ENCODE measurements at regions not wholly inside any gene's neighbourhood (a gene's known extent, or its start where the extent isn't known, plus 50 kb on each side); places are given as distances from the start of the nearest gene placed in this dataset.

DNA sequence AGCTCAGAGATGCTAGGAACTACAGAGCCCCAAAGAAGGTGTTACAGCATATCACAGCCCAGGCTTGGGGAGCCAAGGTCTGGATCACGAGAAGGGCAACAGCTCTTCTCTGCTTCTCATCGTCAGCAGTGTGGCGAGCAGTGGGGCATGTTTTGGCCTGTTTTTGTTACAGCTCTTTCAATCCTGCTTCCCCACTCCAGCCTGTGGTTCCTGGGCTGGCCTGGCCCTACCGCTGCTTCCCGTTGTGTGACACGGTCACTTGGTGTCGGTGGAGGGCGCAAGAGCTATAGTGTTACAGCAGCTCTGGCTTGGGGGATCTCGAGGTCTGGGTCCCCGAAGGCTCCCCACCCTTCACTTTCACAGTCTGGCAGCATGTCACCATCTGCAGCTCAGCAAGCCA lies 870.2 kb downstream of the CBLN2 start:
- H3K4me3 ChIP-seq: no peak overlapping the region
- DNase-seq (ENCODE audit: low spot score): no peak
- H3K27ac ChIP-seq: no peak overlapping the region
- TF ChIP-seq, protein P1, sequence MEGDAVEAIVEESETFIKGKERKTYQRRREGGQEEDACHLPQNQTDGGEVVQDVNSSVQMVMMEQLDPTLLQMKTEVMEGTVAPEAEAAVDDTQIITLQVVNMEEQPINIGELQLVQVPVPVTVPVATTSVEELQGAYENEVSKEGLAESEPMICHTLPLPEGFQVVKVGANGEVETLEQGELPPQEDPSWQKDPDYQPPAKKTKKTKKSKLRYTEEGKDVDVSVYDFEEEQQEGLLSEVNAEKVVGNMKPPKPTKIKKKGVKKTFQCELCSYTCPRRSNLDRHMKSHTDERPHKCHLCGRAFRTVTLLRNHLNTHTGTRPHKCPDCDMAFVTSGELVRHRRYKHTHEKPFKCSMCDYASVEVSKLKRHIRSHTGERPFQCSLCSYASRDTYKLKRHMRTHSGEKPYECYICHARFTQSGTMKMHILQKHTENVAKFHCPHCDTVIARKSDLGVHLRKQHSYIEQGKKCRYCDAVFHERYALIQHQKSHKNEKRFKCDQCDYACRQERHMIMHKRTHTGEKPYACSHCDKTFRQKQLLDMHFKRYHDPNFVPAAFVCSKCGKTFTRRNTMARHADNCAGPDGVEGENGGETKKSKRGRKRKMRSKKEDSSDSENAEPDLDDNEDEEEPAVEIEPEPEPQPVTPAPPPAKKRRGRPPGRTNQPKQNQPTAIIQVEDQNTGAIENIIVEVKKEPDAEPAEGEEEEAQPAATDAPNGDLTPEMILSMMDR (IDR thresholded peaks at IDR 0.05): no peak

DNA sequence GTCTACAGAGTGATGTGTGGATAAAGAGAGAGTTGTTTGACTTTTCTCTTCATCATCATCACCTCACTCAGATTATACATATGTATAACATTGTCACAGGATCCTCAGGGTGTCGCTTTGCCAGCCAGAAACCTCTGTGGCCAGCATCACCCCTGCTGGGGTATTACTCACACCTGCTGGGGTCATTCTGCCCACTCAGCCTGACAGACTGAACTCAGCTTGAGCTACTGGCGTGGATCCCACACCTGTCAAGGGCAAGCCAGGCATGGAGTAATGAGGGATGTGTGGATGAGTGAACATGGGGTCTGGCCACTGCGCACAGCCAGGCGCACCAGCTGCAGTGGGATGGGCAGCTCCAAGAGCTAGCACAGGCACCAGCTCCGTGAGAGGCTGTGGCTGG lies 870.6 kb downstream of the CBLN2 start:
- no peak for DNase-seq (ENCODE audit: low spot score)
- no peak overlapping the region for H3K27ac ChIP-seq
- TF ChIP-seq, protein P1 (IDR thresholded peaks at IDR 0.05): no peak

DNA sequence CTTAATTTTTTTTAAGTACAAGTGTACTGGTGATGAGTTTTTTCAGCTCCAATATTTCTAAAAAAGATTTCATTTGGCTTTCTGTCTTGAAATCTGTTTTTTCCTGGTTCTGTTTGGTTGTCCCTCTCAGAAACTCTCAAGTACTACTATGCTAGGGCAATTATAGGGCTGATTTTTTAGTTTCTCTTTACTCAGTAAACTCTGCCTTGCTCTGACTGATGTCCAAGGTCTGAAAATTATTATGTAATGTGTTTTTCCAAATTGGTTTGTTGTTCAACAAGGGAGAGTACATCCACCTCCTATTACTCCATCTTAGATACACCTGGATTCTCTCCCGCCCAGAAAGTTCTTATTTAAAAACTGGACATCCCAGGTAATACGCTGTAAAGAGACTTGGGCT lies 877.7 kb downstream of the CBLN2 start:
- DNase-seq (ENCODE audit: low spot score): no peak
- no peak overlapping the region for H3K27ac ChIP-seq
- TF ChIP-seq, protein P1 (IDR thresholded peaks at IDR 0.05): no peak
- no peak overlapping the region for H3K4me3 ChIP-seq

More for the DNA sequence above, 870.6 kb downstream of the CBLN2 start:
- H3K4me3 ChIP-seq: no peak overlapping the region

DNA sequence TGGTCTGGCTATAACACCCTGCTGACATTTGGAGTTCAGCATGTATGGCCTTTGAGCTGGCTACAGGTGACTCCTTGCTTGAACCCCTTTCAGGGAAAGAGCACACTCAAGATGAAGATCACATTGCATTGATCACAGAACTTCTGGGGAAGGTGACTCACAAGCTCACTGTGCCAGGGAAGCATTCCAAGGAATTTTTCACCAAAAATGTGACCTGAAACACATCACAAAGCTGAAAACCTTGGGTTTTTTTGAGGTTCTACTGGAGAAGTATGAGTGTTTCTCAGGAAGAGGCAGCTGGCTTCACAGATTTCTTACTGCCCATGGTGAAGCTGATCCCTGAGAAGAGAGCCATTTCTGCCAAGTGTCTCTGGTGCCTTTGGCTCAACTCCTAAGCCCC lies 879.0 kb downstream of the CBLN2 start:
- no peak for DNase-seq (ENCODE audit: low spot score)
- TF ChIP-seq, protein P1 (IDR thresholded peaks at IDR 0.05): no peak
- H3K27ac ChIP-seq: no peak overlapping the region
- H3K4me3 ChIP-seq: no peak overlapping the region

DNA sequence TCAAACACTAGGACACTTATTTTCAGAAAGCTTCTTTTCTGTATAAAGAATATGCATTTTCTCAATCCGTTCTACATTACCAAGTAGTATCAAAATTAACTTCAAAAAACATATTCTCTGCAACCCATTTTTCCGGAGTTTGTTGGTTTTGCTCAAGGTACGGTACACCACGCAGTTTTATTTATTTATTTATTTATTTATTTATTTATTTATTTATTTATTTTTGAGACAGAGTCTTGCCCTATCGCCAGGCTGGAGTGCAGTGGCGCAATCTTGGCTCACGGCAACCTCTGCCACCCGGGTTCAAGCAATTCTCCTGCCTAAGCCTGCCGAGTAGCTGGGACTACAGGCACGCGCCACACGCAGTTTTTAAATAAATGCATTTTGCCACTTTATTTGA lies 900.3 kb downstream of the CBLN2 start:
- no peak overlapping the region for H3K4me3 ChIP-seq
- H3K27ac ChIP-seq: no peak overlapping the region
- no peak for DNase-seq (ENCODE audit: low spot score)
- TF ChIP-seq, protein P1 (IDR thresholded peaks at IDR 0.05): no peak

DNA sequence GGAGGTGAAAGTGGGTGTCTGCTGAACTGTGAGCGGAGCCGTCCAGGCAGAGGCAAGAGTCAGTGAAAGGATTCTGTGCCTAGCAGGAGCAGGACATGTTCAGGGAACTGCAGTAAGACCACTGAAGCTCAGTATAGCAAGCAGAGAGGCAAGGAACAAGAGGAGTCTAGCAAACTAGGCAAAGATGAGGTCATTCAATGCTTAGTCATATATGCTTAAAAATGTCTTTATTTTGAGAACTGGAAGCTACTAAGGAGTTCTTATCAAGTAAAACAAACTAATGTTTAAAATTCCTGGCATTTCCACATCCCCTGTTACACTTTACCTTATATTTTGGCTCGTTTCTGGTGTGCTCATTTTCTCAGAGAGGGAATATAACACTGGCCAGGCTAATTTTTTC lies 913.4 kb downstream of the CBLN2 start:
- DNase-seq (ENCODE audit: low spot score): no peak
- TF ChIP-seq, protein P1 (IDR thresholded peaks at IDR 0.05): no peak

DNA sequence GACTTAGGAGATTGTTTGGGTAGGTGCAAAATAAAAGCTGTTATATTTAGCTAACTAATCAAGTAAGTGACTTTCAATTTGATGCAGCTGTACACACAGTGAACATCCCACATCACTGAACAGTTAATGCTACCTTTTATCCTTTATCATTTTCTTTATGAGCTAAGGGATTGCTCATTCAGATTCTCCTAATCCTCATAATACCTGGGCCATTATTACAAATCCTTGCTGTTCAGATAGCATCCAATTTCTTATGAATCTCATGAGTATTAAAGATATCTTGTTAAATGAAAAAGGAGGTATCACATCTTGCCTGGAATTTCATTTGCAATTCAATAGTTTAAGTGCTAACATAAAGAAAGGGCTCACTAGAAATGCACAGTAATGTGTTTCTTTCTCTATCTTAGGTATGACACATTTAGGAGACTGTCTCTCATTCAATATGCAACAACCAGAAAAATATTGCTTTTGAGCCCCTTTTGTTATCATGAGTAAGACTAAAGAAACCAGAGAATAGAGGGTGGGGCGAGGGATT lies 918.5 kb downstream of the CBLN2 start:
- TF ChIP-seq, protein P1 (IDR thresholded peaks at IDR 0.05): no peak
- H3K4me3 ChIP-seq: no peak overlapping the region
- no peak overlapping the region for H3K27ac ChIP-seq
- no peak for DNase-seq (ENCODE audit: low spot score)

More for the DNA sequence above, 913.4 kb downstream of the CBLN2 start:
- Histone ChIP-seq H3K4me3 (no peak overlapping the region), H3K27ac (no peak overlapping the region)
